Keratinocyte (primary cell): ENCODE measurements at regions not wholly inside any gene's neighbourhood (a gene's known extent, or its start where the extent isn't known, plus 50 kb on each side); places are given as distances from the start of the nearest gene placed in this dataset.

Source experiments
- DNase-seq: peaks from one replicate; pipeline ENCODE4 v3.0.0-alpha.2; 2011; ENCODE audit warnings: low read depth, missing footprints, low spot score
- FAIRE-seq: peaks from 2 replicates; lab custom pipeline; 2011; peaks lifted over from hg19 to GRCh38; lab: Jason Lieb, UNC
- H2AFZ ChIP-seq: 2 replicates; pipeline ENCODE4 v1.6.0; 2012; ENCODE audit warnings: low read length, control low read depth, inconsistent platforms; ENCODE audit not compliant: control insufficient read depth
- H3K27ac ChIP-seq: 2 replicates; pipeline ENCODE4 v1.5.1; 2011; ENCODE audit warnings: low read length; ENCODE audit not compliant: control insufficient read depth, insufficient read depth
- H3K27me3 ChIP-seq: 3 replicates; pipeline ENCODE4 v1.6.0; 2011; ENCODE audit warnings: low read length; ENCODE audit not compliant: control insufficient read depth, insufficient read depth; ENCODE audit errors: extremely low read depth
- H3K36me3 ChIP-seq, 2 experiments: 2 replicates in 1 of 2; 3 replicates in 1 of 2; pipeline ENCODE4 v1.5.1; 2011; ENCODE audit warnings: low read length in 2 of 2, mild to moderate bottlenecking in 1 of 2; ENCODE audit not compliant: control insufficient read depth in 2 of 2, insufficient read depth in 2 of 2; ENCODE audit errors: extremely low read depth in 1 of 2
- H3K4me1 ChIP-seq: 3 replicates; pipeline ENCODE4 v1.5.1; 2011; ENCODE audit warnings: low read length; ENCODE audit not compliant: control insufficient read depth, insufficient read depth; ENCODE audit errors: extremely low read depth
- H3K4me2 ChIP-seq: 3 replicates; pipeline ENCODE4 v1.6.0; 2011; ENCODE audit warnings: low read depth, low read length; ENCODE audit not compliant: control insufficient read depth, insufficient read depth; ENCODE audit errors: extremely low read depth
- H3K4me3 ChIP-seq, 3 experiments: fragments of 200-600 bp in 1 of 3; sonication (generic) in 1 of 3; 2 replicates in 2 of 3; 3 replicates in 1 of 3; pipeline ENCODE4 v1.5.1; 2011 to 2016; ENCODE audit warnings: low read length in 3 of 3, mild to moderate bottlenecking in 3 of 3, control low read depth in 2 of 3, inconsistent platforms in 1 of 3, low read depth in 1 of 3, mixed read lengths in 1 of 3, mixed run types in 1 of 3, moderate library complexity in 1 of 3; ENCODE audit not compliant: control insufficient read depth in 2 of 3, insufficient read depth in 2 of 3; ENCODE audit errors: extremely low read depth in 1 of 3
- H3K79me2 ChIP-seq: 2 replicates; pipeline ENCODE4 v1.6.0; 2012; ENCODE audit warnings: low read length; ENCODE audit not compliant: control insufficient read depth, insufficient read depth
- H3K9ac ChIP-seq: 3 replicates; pipeline ENCODE4 v1.6.0; 2011; ENCODE audit warnings: low read length; ENCODE audit not compliant: control insufficient read depth, insufficient read depth; ENCODE audit errors: extremely low read depth
- H3K9me1 ChIP-seq: 3 replicates; pipeline ENCODE4 v1.6.0; 2011; ENCODE audit warnings: low read length; ENCODE audit not compliant: control insufficient read depth, insufficient read depth; ENCODE audit errors: extremely low read depth
- H3K9me3 ChIP-seq: 2 replicates; pipeline ENCODE4 v1.5.1; 2012; ENCODE audit warnings: low read depth, low read length; ENCODE audit not compliant: control insufficient read depth
- H4K20me1 ChIP-seq: 3 replicates; pipeline ENCODE4 v1.6.0; 2011; ENCODE audit warnings: low read length; ENCODE audit not compliant: control insufficient read depth, insufficient read depth; ENCODE audit errors: extremely low read depth
- EZH2 ChIP-seq: IDR thresholded peaks from one replicate; pipeline ENCODE4 v1.6.1; 2012; ENCODE audit warnings: inconsistent platforms, mild to moderate bottlenecking, low read length, moderate library complexity
- dilution Hi-C: fragments of 300-500 bp; cut with MboI; formaldehyde crosslinking; loops from one replicate; pipeline ENCODE4 v1.7.0; 2020; ENCODE audit warnings: low sequenced_read_pairs; ENCODE audit not compliant: extremely low pct_ligation_motif_present
- TF ChIP-seq, protein P1 (sequence below), 3 experiments: IDR thresholded peaks in 1 of 3; conservative IDR thresholded peaks in 1 of 3; optimal IDR thresholded peaks in 1 of 3; 2 replicates in 2 of 3; 3 replicates in 1 of 3; pipeline versions ENCODE3 to v1.5.1; 2011; ENCODE audit warnings: low read length in 3 of 3, mild to moderate bottlenecking in 3 of 3, moderate library complexity in 2 of 3, control low read depth in 1 of 3, inconsistent platforms in 1 of 3; ENCODE audit not compliant: insufficient read depth in 2 of 3; ENCODE audit errors: extremely low read depth in 1 of 3

GRCh38 chr13:33493672-33494365 is 208.3 kb upstream of the STARD13 start:
- no peak for TF ChIP-seq EZH2
- TF ChIP-seq, protein P1, sequence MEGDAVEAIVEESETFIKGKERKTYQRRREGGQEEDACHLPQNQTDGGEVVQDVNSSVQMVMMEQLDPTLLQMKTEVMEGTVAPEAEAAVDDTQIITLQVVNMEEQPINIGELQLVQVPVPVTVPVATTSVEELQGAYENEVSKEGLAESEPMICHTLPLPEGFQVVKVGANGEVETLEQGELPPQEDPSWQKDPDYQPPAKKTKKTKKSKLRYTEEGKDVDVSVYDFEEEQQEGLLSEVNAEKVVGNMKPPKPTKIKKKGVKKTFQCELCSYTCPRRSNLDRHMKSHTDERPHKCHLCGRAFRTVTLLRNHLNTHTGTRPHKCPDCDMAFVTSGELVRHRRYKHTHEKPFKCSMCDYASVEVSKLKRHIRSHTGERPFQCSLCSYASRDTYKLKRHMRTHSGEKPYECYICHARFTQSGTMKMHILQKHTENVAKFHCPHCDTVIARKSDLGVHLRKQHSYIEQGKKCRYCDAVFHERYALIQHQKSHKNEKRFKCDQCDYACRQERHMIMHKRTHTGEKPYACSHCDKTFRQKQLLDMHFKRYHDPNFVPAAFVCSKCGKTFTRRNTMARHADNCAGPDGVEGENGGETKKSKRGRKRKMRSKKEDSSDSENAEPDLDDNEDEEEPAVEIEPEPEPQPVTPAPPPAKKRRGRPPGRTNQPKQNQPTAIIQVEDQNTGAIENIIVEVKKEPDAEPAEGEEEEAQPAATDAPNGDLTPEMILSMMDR (optimal IDR thresholded peaks at IDR 0.05 in 1 of 3, IDR thresholded peaks at IDR 0.05 in 1 of 3, conservative IDR thresholded peaks at IDR 0.05 in 1 of 3; ENCODE audit: extremely low read depth in 1 of 3, insufficient read depth in 2 of 3, low read length in 3 of 3): no peak
- H3K27ac ChIP-seq: no peak overlapping the region
- H3K4me1 ChIP-seq: peaks cover 17% of the 10 kb centered on the region
- DNase-seq (no peak), FAIRE-seq (no peak)
- H4K20me1 ChIP-seq: no peaks in the 10 kb centered on the region
- H3K27me3 ChIP-seq: no peaks in the 10 kb centered on the region
- H3K79me2 ChIP-seq: no peaks in the 10 kb centered on the region
- no peak overlapping the region for H3K4me3 ChIP-seq
- no peak overlapping the region for H3K4me2 ChIP-seq
- dilution Hi-C loops: no loop called here
- no peaks in the 10 kb centered on the region for H3K9me3 ChIP-seq
- no peak overlapping the region for H3K9ac ChIP-seq
- H3K9me1 ChIP-seq: no peaks in the 10 kb centered on the region
- H3K36me3 ChIP-seq: no peaks in the 10 kb centered on the region
- H2AFZ ChIP-seq: no peak overlapping the region

DNA sequence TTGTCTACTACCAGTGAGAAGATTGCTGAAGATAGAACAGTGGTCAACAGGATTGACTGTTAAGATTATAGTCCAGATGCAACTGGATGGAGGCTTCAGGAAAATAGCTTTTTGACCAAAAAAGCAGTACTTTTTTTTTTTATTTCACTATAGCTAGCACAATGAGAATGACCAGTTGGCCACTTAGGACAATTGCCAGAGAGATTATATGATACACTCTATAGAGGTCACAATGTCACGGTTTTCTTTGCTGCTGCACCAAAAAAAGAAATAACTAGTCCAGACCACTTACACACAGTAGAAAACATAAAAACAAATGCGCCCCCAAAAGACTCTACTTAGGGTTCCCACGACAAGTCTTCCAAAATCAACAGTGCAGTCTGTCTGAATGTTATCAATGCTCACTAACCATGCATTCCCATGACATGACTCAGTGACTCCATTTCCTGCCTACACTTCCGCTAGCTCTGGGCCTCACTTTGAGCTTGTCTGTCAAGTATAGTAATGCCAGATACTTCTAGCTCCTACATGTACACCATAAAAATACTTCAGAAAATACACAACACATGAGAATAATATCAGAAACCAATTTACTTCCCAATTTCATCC is 209.1 kb upstream of the STARD13 start:
- Histone ChIP-seq H3K79me2 (no peaks in the 10 kb centered on the region), H3K9ac (no peak overlapping the region), H3K9me3 (no peaks in the 10 kb centered on the region), H3K4me2 (peak overlapping the region; percentile 29), H3K4me3 (no peak overlapping the region), H3K27ac (peak overlapping the region; percentile 42), H3K36me3 (no peaks in the 10 kb centered on the region), H3K27me3 (no peaks in the 10 kb centered on the region), H2AFZ (peak overlapping the region; percentile 38), H4K20me1 (no peaks in the 10 kb centered on the region), H3K4me1 (peaks cover 17% of the 10 kb centered on the region), H3K9me1 (no peaks in the 10 kb centered on the region)
- peak; percentile 36 for DNase-seq
- dilution Hi-C loops: no loop called here
- TF ChIP-seq, protein P1 (optimal IDR thresholded peaks at IDR 0.05 in 1 of 3, IDR thresholded peaks at IDR 0.05 in 1 of 3, conservative IDR thresholded peaks at IDR 0.05 in 1 of 3; ENCODE audit: extremely low read depth in 1 of 3, insufficient read depth in 2 of 3, low read length in 3 of 3): no peak
- no peak for TF ChIP-seq EZH2
- peak; percentile 92 for FAIRE-seq
